KMS-11 (cell line): ENCODE measurements at regions not wholly inside any gene's neighbourhood (a gene's known extent, or its start where the extent isn't known, plus 50 kb on each side); places are given as distances from the start of the nearest gene placed in this dataset.

Experiments used
- H2AFZ ChIP-seq: fragments of 200-600 bp; sonication (generic); 2 replicates; pipeline ENCODE4 v1.6.1; 2016; ENCODE audit warnings: antibody characterized with exemption, mixed run types, low read depth
- H3K27ac ChIP-seq: fragments of 200-600 bp; sonication (generic); 2 replicates; pipeline ENCODE4 v1.6.1; 2016; ENCODE audit warnings: mild to moderate bottlenecking, mixed run types
- H3K27me3 ChIP-seq: fragments of 200-600 bp; sonication (generic); 2 replicates; pipeline ENCODE4 v1.6.1; 2017; ENCODE audit warnings: mild to moderate bottlenecking, low read depth, mixed run types, moderate library complexity; ENCODE audit not compliant: insufficient read depth
- H3K36me3 ChIP-seq: fragments of 200-600 bp; sonication (generic); 2 replicates; pipeline ENCODE4 v1.6.1; 2017; ENCODE audit warnings: mild to moderate bottlenecking, mixed run types; ENCODE audit not compliant: insufficient read depth
- H3K4me1 ChIP-seq: fragments of 200-600 bp; sonication (generic); 2 replicates; pipeline ENCODE4 v1.6.1; 2016; ENCODE audit warnings: mild to moderate bottlenecking, low read depth, mixed run types; ENCODE audit not compliant: poor library complexity, severe bottlenecking
- H3K4me2 ChIP-seq: fragments of 200-600 bp; sonication (generic); 2 replicates; pipeline ENCODE4 v1.7.0; 2016; ENCODE audit warnings: mild to moderate bottlenecking, mixed run types
- H3K4me3 ChIP-seq: fragments of 200-600 bp; sonication (generic); IDR thresholded peaks from 2 replicates; pipeline ENCODE4 v1.6.1; 2017; ENCODE audit warnings: low read depth, low read length, mixed read lengths; ENCODE audit not compliant: insufficient read depth
- H3K79me2 ChIP-seq: fragments of 200-600 bp; sonication (generic); 2 replicates; pipeline ENCODE4 v1.6.1; 2016; ENCODE audit warnings: low read depth, mixed run types; ENCODE audit not compliant: insufficient read depth
- H3K9ac ChIP-seq: fragments of 200-600 bp; sonication (generic); 2 replicates; pipeline ENCODE4 v1.6.1; 2016; ENCODE audit warnings: mild to moderate bottlenecking, mixed run types
- H4K20me1 ChIP-seq: fragments of 200-600 bp; sonication (generic); 2 replicates; pipeline ENCODE4 v1.6.1; 2016; ENCODE audit warnings: mild to moderate bottlenecking, mixed run types; ENCODE audit not compliant: insufficient read depth
- CTCF ChIP-seq: fragments of 200-600 bp; sonication (generic); conservative IDR thresholded peaks from 2 replicates; pipeline ENCODE4 v1.6.1; 2017; ENCODE audit warnings: low read depth, mild to moderate bottlenecking, antibody characterized with exemption, low read length, moderate library complexity, mixed read lengths

DNA sequence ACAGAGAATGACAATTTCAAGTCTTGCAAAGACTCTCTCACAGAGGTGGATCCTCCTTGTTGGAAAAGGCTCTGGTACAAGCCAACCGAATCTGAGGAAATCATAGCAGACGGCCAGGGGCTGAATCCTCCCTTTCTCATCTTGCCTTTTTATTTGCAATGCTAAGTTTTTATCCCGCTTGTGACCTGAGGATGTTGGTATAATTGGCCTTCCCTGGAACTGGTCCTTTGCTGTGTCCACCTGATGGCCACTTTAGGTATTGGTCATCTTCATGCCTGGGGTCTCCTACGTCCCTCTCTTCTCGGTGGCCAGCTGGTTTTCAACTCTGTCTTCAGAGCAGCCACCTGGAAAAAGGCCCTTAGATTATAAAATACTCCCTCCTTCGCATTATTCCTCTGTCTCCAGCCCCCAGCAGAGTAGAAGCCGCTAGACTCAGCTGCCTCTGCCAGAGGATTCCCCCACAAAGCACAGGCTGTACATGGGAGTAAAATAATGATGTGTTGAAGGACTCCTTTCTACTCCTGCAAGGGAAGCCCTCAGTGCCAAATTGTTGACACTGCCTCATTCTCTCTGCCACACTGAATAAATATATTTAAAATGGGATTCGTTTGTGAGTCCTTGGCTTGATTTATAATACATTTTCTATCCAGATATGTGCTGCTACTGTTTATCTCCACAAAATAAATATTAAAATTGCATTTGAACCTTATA lies 208.9 kb upstream of the CFAP20DC start:
- Histone ChIP-seq H4K20me1 (no peaks in the 10 kb centered on the region), H2AFZ (no peak overlapping the region), H3K27me3 (no peaks in the 10 kb centered on the region), H3K27ac (no peak overlapping the region), H3K4me3 (no peak overlapping the region), H3K79me2 (no peaks in the 10 kb centered on the region), H3K9ac (no peak overlapping the region), H3K4me1 (no peaks in the 10 kb centered on the region), H3K4me2 (no peak overlapping the region), H3K36me3 (no peaks in the 10 kb centered on the region)
- no peak for TF ChIP-seq CTCF

DNA sequence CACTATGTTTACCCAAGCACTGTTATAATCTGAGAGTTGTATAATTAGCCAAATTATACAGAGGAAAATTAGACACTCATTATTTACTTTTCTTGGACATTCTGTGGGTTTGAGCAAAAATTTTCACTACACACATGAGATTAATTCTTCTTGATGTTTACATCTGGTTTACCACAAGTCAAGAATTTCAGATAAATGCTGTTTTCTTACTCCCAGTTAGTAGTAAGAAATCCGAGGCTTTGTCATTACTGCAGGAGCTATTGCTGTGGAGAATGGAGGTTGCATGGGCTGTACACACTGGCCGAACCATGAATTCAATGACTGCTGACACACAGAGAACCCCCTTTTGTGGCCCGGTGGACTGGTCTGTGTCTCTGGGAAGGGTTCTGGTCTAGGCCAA lies 207.7 kb upstream of the CFAP20DC start:
- no peak overlapping the region for H3K4me3 ChIP-seq
- H3K4me2 ChIP-seq, result no peak overlapping the region
- H3K27me3 ChIP-seq, result no peaks in the 10 kb centered on the region
- no peaks in the 10 kb centered on the region for H3K79me2 ChIP-seq
- no peaks in the 10 kb centered on the region for H3K4me1 ChIP-seq
- H3K36me3 ChIP-seq, result no peaks in the 10 kb centered on the region
- H3K9ac ChIP-seq, result no peak overlapping the region
- no peak for TF ChIP-seq CTCF
- H2AFZ ChIP-seq, result no peak overlapping the region
- no peaks in the 10 kb centered on the region for H4K20me1 ChIP-seq
- H3K27ac ChIP-seq, result no peak overlapping the region

DNA sequence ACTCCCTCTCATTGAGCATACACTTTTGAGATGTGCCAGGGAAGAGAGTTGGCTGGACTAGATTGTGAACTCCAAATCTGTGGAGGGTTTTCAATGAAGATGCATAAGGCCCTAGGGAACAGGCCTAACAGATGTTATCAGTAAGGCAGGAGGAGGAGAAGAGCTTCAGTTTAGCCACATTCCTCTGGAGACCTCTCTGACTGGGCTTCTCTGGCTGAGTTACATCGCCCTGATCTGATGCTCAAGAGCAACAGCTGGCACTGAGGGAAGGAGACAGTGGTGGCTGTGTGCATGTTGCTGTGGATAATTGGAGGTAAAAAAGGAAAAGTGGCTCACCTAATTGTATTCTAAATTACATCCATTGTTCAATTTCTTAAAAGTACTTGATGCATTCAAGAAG lies 206.4 kb upstream of the CFAP20DC start:
- Histone ChIP-seq H2AFZ (no peak overlapping the region), H3K27me3 (no peaks in the 10 kb centered on the region), H3K4me3 (no peak overlapping the region), H3K27ac (no peak overlapping the region), H3K79me2 (no peaks in the 10 kb centered on the region), H3K9ac (no peak overlapping the region), H4K20me1 (no peaks in the 10 kb centered on the region), H3K4me1 (no peaks in the 10 kb centered on the region), H3K36me3 (no peaks in the 10 kb centered on the region), H3K4me2 (no peak overlapping the region)
- no peak for TF ChIP-seq CTCF

DNA sequence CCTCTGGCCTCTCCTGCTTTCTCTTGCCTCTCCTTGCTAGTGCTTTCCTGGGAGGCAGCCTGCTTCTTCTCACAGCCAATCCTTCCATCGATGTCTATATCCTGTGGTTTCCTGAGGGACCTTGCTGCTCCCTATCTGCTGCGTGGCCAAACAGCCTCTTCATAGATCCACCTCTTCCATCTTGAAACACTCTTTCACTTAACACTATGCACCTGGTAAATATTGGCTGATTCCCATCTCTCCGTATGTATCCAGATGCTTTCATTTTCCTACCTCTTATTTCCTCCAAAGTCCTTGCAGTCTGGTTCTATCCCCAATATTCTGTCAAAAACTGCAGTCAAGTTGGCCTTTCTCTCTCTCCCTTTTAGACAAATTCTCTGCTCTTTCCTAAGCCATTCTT lies 205.2 kb upstream of the CFAP20DC start:
- H4K20me1 ChIP-seq, result no peaks in the 10 kb centered on the region
- H3K4me1 ChIP-seq, result no peaks in the 10 kb centered on the region
- H3K79me2 ChIP-seq, result no peaks in the 10 kb centered on the region
- TF ChIP-seq CTCF, result no peak
- H3K27me3 ChIP-seq, result no peaks in the 10 kb centered on the region
- H3K27ac ChIP-seq, result no peak overlapping the region
- H3K9ac ChIP-seq, result no peak overlapping the region
- no peak overlapping the region for H3K4me3 ChIP-seq
- H2AFZ ChIP-seq, result no peak overlapping the region
- no peak overlapping the region for H3K4me2 ChIP-seq
- no peaks in the 10 kb centered on the region for H3K36me3 ChIP-seq
